Vagina (tissue), 2 donors: ENCODE measurements at regions not wholly inside any gene's neighbourhood (a gene's known extent, or its start where the extent isn't known, plus 50 kb on each side); places are given as distances from the start of the nearest gene placed in this dataset.

Experiments used
- DNase-seq, 2 donors: peaks; one replicate each; pipeline ENCODE4 v3.0.0-alpha.2; 2017; ENCODE audit errors: extremely low spot score in 2 of 2
- H3K27ac ChIP-seq: fragments of 200-600 bp; sonication (generic); one replicate; pipeline ENCODE4 v1.5.1; 2019
- H3K27me3 ChIP-seq: fragments of 200-600 bp; sonication (generic); one replicate; pipeline ENCODE4 v1.5.1; 2019
- H3K36me3 ChIP-seq, 2 donors: fragments of 200-600 bp; sonication (generic); one replicate each; pipeline ENCODE4 v1.5.1; 2017 to 2019
- H3K4me1 ChIP-seq: fragments of 200-600 bp; sonication (generic); one replicate; pipeline ENCODE4 v1.5.1; 2019
- H3K4me3 ChIP-seq, 2 donors: fragments of 200-600 bp; sonication (generic); 1 replicate in 1 of 2; 2 replicates in 1 of 2; pipeline ENCODE4 v1.5.1; 2016 to 2019
- H3K9me3 ChIP-seq: fragments of 200-600 bp; sonication (generic); one replicate; pipeline ENCODE4 v1.5.1; 2019
- POLR2A ChIP-seq, 2 donors: fragments of 450-650 bp; IDR thresholded peaks; one replicate each; pipeline ENCODE4 v1.6.1; 2017; ENCODE audit warnings: antibody characterized with exemption in 2 of 2, mild to moderate bottlenecking in 2 of 2, moderate library complexity in 2 of 2
- POLR2AphosphoS5 ChIP-seq, 2 donors: sonication (generic); formaldehyde crosslinking; IDR thresholded peaks; one replicate each; pipeline ENCODE4 v1.9.0; 2017; ENCODE audit warnings: antibody characterized with exemption in 2 of 2, mild to moderate bottlenecking in 2 of 2, low read depth in 1 of 2; ENCODE audit not compliant: insufficient read depth in 1 of 2
- intact Hi-C: fragments of 100-400 bp; cut with DNase I; formaldehyde crosslinking; loops from one replicate; pipeline ENCODE4 v1.15.1; 2023
- TF ChIP-seq, protein P1 (sequence below), 3 experiments: fragments of 450-650 bp in 2 of 3; fragments of 200-600 bp in 1 of 3; sonication (generic) in 1 of 3; IDR thresholded peaks; one replicate each; pipeline ENCODE4 v1.5.1; 2017 to 2019; ENCODE audit warnings: antibody characterized with exemption in 3 of 3, mild to moderate bottlenecking in 2 of 3, moderate library complexity in 2 of 3

- Histone ChIP-seq H3K27ac (no peak overlapping the region), H3K4me3 (no peak overlapping the region), H3K36me3 (no peaks in the 10 kb centered on the region), H3K4me1 (no peaks in the 10 kb centered on the region), H3K9me3 (no peaks in the 10 kb centered on the region), H3K27me3 (no peaks in the 10 kb centered on the region)
- intact Hi-C loops = no loop called here
- no peak for TF ChIP-seq POLR2AphosphoS5 (IDR thresholded peaks at IDR 0.05; ENCODE audit: insufficient read depth in 1 of 2, low read depth in 1 of 2)
- no peak for TF ChIP-seq POLR2A (IDR thresholded peaks at IDR 0.05)
- TF ChIP-seq, protein P1, sequence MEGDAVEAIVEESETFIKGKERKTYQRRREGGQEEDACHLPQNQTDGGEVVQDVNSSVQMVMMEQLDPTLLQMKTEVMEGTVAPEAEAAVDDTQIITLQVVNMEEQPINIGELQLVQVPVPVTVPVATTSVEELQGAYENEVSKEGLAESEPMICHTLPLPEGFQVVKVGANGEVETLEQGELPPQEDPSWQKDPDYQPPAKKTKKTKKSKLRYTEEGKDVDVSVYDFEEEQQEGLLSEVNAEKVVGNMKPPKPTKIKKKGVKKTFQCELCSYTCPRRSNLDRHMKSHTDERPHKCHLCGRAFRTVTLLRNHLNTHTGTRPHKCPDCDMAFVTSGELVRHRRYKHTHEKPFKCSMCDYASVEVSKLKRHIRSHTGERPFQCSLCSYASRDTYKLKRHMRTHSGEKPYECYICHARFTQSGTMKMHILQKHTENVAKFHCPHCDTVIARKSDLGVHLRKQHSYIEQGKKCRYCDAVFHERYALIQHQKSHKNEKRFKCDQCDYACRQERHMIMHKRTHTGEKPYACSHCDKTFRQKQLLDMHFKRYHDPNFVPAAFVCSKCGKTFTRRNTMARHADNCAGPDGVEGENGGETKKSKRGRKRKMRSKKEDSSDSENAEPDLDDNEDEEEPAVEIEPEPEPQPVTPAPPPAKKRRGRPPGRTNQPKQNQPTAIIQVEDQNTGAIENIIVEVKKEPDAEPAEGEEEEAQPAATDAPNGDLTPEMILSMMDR (IDR thresholded peaks at IDR 0.05) = no peak
- DNase-seq = no peak
Measured at GRCh38 chr12:113722747-113723146, 243.4 kb downstream of the RBM19 start.

DNA sequence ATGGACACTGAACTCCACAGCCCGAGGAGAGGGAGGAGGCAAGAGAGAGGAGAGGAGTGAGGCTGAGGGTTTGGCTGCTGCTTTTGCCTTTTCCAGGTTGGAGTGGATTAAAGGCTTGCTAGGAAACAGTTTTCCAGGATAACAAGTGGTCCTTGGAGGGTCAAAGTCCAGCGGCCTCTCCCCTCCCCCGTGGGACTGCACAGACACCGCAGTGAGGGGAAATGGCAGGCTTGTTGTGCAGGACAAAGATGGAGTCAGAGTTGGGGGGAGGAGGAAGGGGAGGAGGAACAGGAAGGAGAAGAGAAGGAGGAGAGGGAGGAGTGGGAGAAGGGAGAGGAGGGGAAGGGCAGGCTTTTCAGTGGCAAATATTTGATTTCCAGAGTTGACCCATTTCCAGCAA, 245.5 kb downstream of the RBM19 start:
- no peak overlapping the region for H3K4me3 ChIP-seq
- DNase-seq = no peak
- no peaks in the 10 kb centered on the region for H3K36me3 ChIP-seq
- TF ChIP-seq POLR2AphosphoS5 (IDR thresholded peaks at IDR 0.05; ENCODE audit: insufficient read depth in 1 of 2, low read depth in 1 of 2) = no peak
- TF ChIP-seq POLR2A (IDR thresholded peaks at IDR 0.05) = no peak
- TF ChIP-seq, protein P1 (IDR thresholded peaks at IDR 0.05) = no peak
- intact Hi-C loops = no loop called here
- H3K27me3 ChIP-seq = no peaks in the 10 kb centered on the region
- no peaks in the 10 kb centered on the region for H3K9me3 ChIP-seq
- no peaks in the 10 kb centered on the region for H3K4me1 ChIP-seq
- no peak overlapping the region for H3K27ac ChIP-seq

DNA sequence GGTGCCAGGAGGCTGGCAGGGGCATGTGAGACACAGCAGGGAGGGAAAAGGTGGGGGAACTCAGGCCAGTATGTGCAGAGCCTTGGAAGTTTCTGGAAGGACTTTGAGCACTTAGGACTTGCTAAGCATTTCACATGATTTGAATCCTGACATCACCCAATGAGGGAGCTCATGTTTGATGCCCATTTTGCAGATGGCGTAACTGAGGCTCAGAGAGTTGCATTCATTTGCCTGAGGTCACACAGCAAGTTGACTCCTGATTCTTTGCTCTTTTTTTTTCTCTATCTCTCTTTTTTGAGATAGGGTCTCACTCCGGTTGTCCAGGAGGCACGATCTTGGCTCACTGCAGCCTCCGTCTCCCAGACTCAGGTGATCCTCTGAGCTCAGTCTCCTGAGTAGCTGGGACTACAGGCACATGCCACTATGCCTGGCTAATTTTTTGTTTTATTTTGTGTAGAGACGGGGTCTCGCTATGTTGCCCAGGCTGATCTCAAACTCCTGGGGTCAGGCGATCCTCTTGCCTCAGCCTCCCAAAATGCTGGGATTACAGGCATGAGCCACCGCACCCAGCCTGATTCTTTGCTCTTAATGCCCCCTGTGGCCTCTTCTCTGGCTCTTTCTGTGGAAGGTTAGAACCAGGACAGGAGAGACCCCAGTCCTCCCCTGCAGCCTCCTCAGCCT, 246.1 kb downstream of the RBM19 start:
- H3K9me3 ChIP-seq = no peaks in the 10 kb centered on the region
- TF ChIP-seq POLR2A (IDR thresholded peaks at IDR 0.05) (no peak), POLR2AphosphoS5 (IDR thresholded peaks at IDR 0.05; ENCODE audit: insufficient read depth in 1 of 2, low read depth in 1 of 2) (no peak)
- TF ChIP-seq, protein P1 (IDR thresholded peaks at IDR 0.05) = no peak
- no peaks in the 10 kb centered on the region for H3K4me1 ChIP-seq
- no peaks in the 10 kb centered on the region for H3K27me3 ChIP-seq
- intact Hi-C loops = no loop called here
- H3K36me3 ChIP-seq = no peaks in the 10 kb centered on the region
- no peak overlapping the region for H3K27ac ChIP-seq
- H3K4me3 ChIP-seq = no peak overlapping the region
- no peak for DNase-seq

DNA sequence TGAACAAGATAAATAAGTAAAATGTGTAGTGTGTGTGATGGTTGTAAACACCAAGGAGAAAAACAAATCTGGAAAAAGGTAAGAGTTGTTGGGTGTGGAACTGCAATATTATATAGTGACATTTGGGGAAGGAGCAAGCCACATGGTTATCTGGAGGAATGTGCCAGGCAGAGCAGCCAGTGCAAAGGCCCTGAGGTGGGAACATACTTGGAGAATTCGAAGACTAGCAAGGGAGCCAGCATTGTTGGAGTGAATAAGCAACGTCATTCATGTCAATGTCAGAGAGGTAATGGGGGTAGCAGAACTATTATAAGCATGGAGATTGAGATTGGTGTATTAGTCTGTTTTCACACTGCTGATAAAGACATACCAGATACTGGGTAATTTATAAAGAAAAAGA, 241.5 kb upstream of the LHX5 start:
- no peaks in the 10 kb centered on the region for H3K36me3 ChIP-seq
- no peaks in the 10 kb centered on the region for H3K4me1 ChIP-seq
- intact Hi-C loops = no loop called here
- H3K9me3 ChIP-seq = no peaks in the 10 kb centered on the region
- H3K4me3 ChIP-seq = no peak overlapping the region
- DNase-seq = no peak
- H3K27ac ChIP-seq = no peak overlapping the region
- H3K27me3 ChIP-seq = no peaks in the 10 kb centered on the region
- TF ChIP-seq POLR2AphosphoS5 (IDR thresholded peaks at IDR 0.05; ENCODE audit: insufficient read depth in 1 of 2, low read depth in 1 of 2) (no peak), POLR2A (IDR thresholded peaks at IDR 0.05) (no peak)
- TF ChIP-seq, protein P1 (IDR thresholded peaks at IDR 0.05) = no peak

DNA sequence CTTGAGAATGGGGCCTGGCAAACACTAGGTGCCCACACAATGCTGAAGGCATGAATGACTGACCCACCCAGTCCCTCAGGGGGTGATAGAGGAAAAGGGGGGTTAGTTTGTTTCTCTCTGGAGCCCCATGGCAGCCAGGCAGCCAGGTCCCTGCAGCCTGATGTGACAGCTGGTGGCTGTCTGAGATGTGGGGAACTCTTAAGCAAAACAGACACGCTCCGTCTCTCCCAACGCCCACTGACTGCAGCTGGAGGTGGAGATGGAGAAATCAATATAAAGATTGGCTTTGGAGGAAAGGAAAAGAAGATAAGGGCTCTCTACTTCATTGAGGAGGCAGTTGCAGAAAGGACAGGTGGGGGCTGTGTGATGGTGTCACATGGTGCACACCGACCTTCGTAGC, 240.8 kb upstream of the LHX5 start:
- H3K4me3 ChIP-seq = no peak overlapping the region
- H3K27me3 ChIP-seq = no peaks in the 10 kb centered on the region
- H3K9me3 ChIP-seq = no peaks in the 10 kb centered on the region
- H3K4me1 ChIP-seq = no peaks in the 10 kb centered on the region
- H3K36me3 ChIP-seq = no peaks in the 10 kb centered on the region
- no peak for DNase-seq
- TF ChIP-seq, protein P1 (IDR thresholded peaks at IDR 0.05) = no peak
- no peak for TF ChIP-seq POLR2A (IDR thresholded peaks at IDR 0.05)
- no peak overlapping the region for H3K27ac ChIP-seq
- intact Hi-C loops = no loop called here
